ENCODE measurements at regions not wholly inside any gene's neighbourhood (a gene's known extent, or its start where the extent isn't known, plus 50 kb on each side); places are given as distances from the start of the nearest gene placed in this dataset.

DNA sequence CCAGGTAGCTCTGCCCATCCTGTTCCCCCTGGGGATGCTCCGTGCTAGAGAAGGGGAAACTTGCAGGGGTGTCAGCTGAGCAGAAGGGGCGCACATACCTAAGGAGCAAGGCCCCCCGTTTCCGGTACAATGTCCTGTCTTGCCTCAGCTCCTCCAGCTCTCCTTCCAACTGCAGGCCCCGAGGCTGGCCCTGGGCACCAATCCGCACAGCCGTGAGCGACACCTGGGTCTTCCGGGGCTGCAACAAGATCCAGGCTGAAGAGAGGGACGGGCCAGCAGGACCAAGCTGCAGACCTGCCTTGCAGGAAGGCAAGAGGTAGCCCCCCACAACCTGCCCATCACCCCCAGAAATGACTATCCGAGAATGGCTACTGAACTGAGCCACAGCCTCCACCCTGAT lies 102.6 kb downstream of the RMI2 start:
- H3K36me3 ChIP-seq: no peaks in the 10 kb centered on the region
- H3K27ac ChIP-seq (replicated peaks in 1 of 4): no peak overlapping the region
- no peaks in the 10 kb centered on the region for H3K9me3 ChIP-seq
- DNase-seq (ENCODE audit: extremely low spot score): no peak
- H3K4me1 ChIP-seq: peaks cover 0 to 6% (median 0%) of the 10 kb centered on the region in 4 donors
- intact Hi-C loops (cut with DNase I): no loop called here
- WGBS: no CpG with 5 or more reads among the region's 11 CpGs
- TF ChIP-seq POLR2A (IDR thresholded peaks at IDR 0.05; ENCODE audit: low read depth) (no peak), EP300 (IDR thresholded peaks at IDR 0.05) (no peak), CTCF (IDR thresholded peaks at IDR 0.05) (no peak), POLR2AphosphoS5 (IDR thresholded peaks at IDR 0.05) (no peak)
- no peaks in the 10 kb centered on the region for H3K27me3 ChIP-seq
- H3K4me3 ChIP-seq: no peak overlapping the region

- intact Hi-C loops (cut with DNase I): no loop called here
- TF ChIP-seq POLR2AphosphoS5 (IDR thresholded peaks at IDR 0.05) (no peak), EP300 (IDR thresholded peaks at IDR 0.05) (no peak), POLR2A (IDR thresholded peaks at IDR 0.05; ENCODE audit: low read depth) (no peak), CTCF (IDR thresholded peaks at IDR 0.05) (no peak)
Measured at GRCh38 chr16:11448796-11449416, 103.6 kb downstream of the RMI2 start.

DNA sequence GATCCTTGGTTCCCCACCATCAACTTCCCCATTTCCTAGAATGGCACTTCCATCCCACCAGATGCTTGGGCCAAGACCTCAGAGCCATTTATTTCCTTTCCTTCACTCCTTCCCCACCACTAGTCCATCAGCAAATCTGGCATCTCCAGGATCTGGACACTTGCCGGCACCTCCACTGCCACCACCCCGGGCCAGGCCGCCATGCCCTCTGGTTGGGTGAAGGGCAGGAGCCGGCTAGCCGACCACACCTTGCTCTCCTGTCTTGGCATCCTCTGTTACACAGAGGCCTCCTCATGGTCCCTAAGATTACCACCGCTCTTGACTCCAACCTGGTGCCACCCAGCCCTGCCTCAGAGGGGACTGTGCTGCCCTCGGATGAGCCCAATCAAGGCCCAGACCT lies 104.5 kb downstream of the RMI2 start:
- Histone ChIP-seq H3K27me3 (no peaks in the 10 kb centered on the region), H3K4me3 (no peak overlapping the region), H3K27ac (replicated peaks in 1 of 4) (no peak overlapping the region), H3K9me3 (no peaks in the 10 kb centered on the region), H3K4me1 (peaks cover 0 to 6% (median 0%) of the 10 kb centered on the region in 4 donors), H3K36me3 (no peaks in the 10 kb centered on the region)
- TF ChIP-seq CTCF (IDR thresholded peaks at IDR 0.05) (no peak), EP300 (IDR thresholded peaks at IDR 0.05) (no peak), POLR2AphosphoS5 (IDR thresholded peaks at IDR 0.05) (no peak), POLR2A (IDR thresholded peaks at IDR 0.05; ENCODE audit: low read depth) (no peak)
- WGBS: 95% methylated on average over 7 of the region's 7 CpGs
- intact Hi-C loops (cut with DNase I): no loop called here
- no peak for DNase-seq (ENCODE audit: extremely low spot score)

More at GRCh38 chr16:11448796-11449416, 103.6 kb downstream of the RMI2 start:
- Histone ChIP-seq H3K4me1 (peaks cover 0 to 6% (median 0%) of the 10 kb centered on the region in 4 donors), H3K36me3 (no peaks in the 10 kb centered on the region), H3K27ac (replicated peaks in 1 of 4) (no peak overlapping the region), H3K9me3 (no peaks in the 10 kb centered on the region), H3K27me3 (no peaks in the 10 kb centered on the region), H3K4me3 (no peak overlapping the region)
- 74% methylated on average over 13 of the region's 13 CpGs for WGBS
- DNase-seq (ENCODE audit: extremely low spot score): no peak

GRCh38 chr16:11450136-11450535 lies 104.9 kb downstream of the RMI2 start:
- no peaks in the 10 kb centered on the region for H3K36me3 ChIP-seq
- peaks cover 0 to 6% (median 0%) of the 10 kb centered on the region in 4 donors for H3K4me1 ChIP-seq
- no peaks in the 10 kb centered on the region for H3K27me3 ChIP-seq
- intact Hi-C loops (cut with DNase I): no loop called here
- no peak overlapping the region for H3K4me3 ChIP-seq
- H3K27ac ChIP-seq (replicated peaks in 1 of 4): no peak overlapping the region
- no peaks in the 10 kb centered on the region for H3K9me3 ChIP-seq
- no peak for DNase-seq (ENCODE audit: extremely low spot score)
- TF ChIP-seq POLR2A (IDR thresholded peaks at IDR 0.05; ENCODE audit: low read depth) (no peak), POLR2AphosphoS5 (IDR thresholded peaks at IDR 0.05) (no peak), EP300 (IDR thresholded peaks at IDR 0.05) (no peak), CTCF (IDR thresholded peaks at IDR 0.05) (no peak)
- WGBS: 91% methylated on average over 9 of the region's 9 CpGs

DNA sequence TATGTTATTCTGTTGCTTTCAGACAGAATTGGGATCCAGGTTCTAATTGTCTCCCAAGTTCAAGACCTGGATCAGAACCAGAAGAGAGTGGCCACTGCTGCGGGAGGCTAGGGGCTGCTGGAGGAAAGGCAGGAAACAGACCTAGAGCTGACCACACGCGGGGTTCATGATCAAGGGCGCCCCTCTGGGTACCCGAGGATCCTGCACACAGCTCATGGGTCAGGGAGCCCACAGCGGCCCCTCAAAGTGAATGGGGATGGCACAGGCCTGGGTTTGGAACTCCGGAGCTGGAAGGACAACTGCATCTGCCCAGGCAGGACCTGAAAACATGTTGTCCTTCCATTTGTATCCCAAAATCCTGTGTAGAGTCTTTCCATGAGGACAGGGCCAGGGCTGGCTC lies 107.0 kb downstream of the RMI2 start:
- Histone ChIP-seq H3K9me3 (no peaks in the 10 kb centered on the region), H3K36me3 (no peaks in the 10 kb centered on the region), H3K4me3 (no peak overlapping the region), H3K4me1 (peaks cover 0 to 6% (median 0%) of the 10 kb centered on the region in 4 donors), H3K27ac (replicated peaks in 1 of 4) (peak overlapping the region in 1 of 4 donors; percentile 46), H3K27me3 (no peaks in the 10 kb centered on the region)
- DNase-seq (ENCODE audit: extremely low spot score): no peak
- intact Hi-C loops (cut with DNase I): no loop called here
- TF ChIP-seq POLR2AphosphoS5 (IDR thresholded peaks at IDR 0.05) (no peak), POLR2A (IDR thresholded peaks at IDR 0.05; ENCODE audit: low read depth) (no peak), EP300 (IDR thresholded peaks at IDR 0.05) (no peak), CTCF (IDR thresholded peaks at IDR 0.05) (no peak)
- WGBS: 79% methylated on average over 7 of the region's 7 CpGs

All from esophagus muscularis mucosa (tissue), 4 donors.